22Rv1 (cell line): ENCODE measurements at regions not wholly inside any gene's neighbourhood (a gene's known extent, or its start where the extent isn't known, plus 50 kb on each side); places are given as distances from the start of the nearest gene placed in this dataset.
"Not testable (repeated sequence)": the region's sequence is repeated elsewhere in the genome, so short reads cannot be mapped to it uniquely, and the experiment has no call there.

Experiments
- ZFX ChIP-seq: fragments of 450-650 bp; IDR thresholded peaks from 2 replicates; pipeline ENCODE4 v1.6.1; 2017; ENCODE audit warnings: antibody characterized with exemption, borderline replicate concordance
- TF ChIP-seq, protein P1 (sequence below): fragments of 450-650 bp; IDR thresholded peaks from 2 replicates; pipeline ENCODE4 v1.5.1; 2017; ENCODE audit warnings: mild to moderate bottlenecking

DNA sequence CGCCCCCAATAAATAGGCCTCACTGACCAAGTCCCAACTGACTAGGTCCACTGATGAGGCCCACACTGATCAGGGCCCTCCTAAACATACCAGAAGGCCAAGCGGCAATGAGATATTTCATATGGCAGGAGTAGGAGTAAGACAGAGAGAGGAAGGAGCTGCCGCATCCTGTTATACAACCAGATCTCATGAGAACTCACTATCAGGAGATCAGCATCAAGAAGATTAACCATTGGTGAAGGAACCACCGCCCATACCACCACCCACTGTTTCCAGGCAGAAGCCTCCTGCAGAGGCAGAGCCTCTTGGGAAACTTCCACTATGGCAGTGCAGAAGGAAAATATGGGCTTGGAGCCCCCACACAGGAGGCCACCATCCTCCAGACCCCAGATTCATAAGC, 95.0 kb upstream of the CTSV start:
- TF ChIP-seq, protein P1, sequence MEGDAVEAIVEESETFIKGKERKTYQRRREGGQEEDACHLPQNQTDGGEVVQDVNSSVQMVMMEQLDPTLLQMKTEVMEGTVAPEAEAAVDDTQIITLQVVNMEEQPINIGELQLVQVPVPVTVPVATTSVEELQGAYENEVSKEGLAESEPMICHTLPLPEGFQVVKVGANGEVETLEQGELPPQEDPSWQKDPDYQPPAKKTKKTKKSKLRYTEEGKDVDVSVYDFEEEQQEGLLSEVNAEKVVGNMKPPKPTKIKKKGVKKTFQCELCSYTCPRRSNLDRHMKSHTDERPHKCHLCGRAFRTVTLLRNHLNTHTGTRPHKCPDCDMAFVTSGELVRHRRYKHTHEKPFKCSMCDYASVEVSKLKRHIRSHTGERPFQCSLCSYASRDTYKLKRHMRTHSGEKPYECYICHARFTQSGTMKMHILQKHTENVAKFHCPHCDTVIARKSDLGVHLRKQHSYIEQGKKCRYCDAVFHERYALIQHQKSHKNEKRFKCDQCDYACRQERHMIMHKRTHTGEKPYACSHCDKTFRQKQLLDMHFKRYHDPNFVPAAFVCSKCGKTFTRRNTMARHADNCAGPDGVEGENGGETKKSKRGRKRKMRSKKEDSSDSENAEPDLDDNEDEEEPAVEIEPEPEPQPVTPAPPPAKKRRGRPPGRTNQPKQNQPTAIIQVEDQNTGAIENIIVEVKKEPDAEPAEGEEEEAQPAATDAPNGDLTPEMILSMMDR, result not testable (repeated sequence)
- not testable (repeated sequence) for TF ChIP-seq ZFX
